Spinal cord (tissue), 9 donors: ENCODE measurements at regions not wholly inside any gene's neighbourhood (a gene's known extent, or its start where the extent isn't known, plus 50 kb on each side); places are given as distances from the start of the nearest gene placed in this dataset.

Source experiments
- DNase-seq, 6 donors: peaks; one replicate each; pipeline versions ENCODE4 v3.0.0 to v3.0.0-alpha.2; 2013 to 2015; ENCODE audit warnings: low spot score in 6 of 6, low read depth in 4 of 6
- H3K27ac ChIP-seq: one replicate; pipeline ENCODE4 v1.5.1; 2013; ENCODE audit warnings: low read depth, low read length, control low read depth
- H3K27me3 ChIP-seq: one replicate; pipeline ENCODE4 v1.6.1; 2013; ENCODE audit warnings: low read length; ENCODE audit not compliant: control insufficient read depth, insufficient read depth
- H3K36me3 ChIP-seq: one replicate; pipeline ENCODE4 v1.6.1; 2013; ENCODE audit warnings: low read length; ENCODE audit not compliant: control insufficient read depth, insufficient read depth
- H3K4me1 ChIP-seq: one replicate; pipeline ENCODE4 v1.6.1; 2013; ENCODE audit warnings: low read length; ENCODE audit not compliant: control insufficient read depth, insufficient read depth
- H3K4me3 ChIP-seq: one replicate; pipeline ENCODE4 v1.5.1; 2013; ENCODE audit warnings: low read depth, low read length, control low read depth
- H3K9me3 ChIP-seq: one replicate; pipeline ENCODE4 v1.6.1; 2013; ENCODE audit warnings: low read length; ENCODE audit not compliant: control insufficient read depth, insufficient read depth
- WGBS: methylation state at CpG from one replicate; pipeline ENCODE4 v1.1.5; 2013; ENCODE audit warnings: missing lambda C conversion rate; ENCODE audit not compliant: insufficient coverage; 5-methylcytosine and 5-hydroxymethylcytosine counted together
- donor health status: healthy.

DNA sequence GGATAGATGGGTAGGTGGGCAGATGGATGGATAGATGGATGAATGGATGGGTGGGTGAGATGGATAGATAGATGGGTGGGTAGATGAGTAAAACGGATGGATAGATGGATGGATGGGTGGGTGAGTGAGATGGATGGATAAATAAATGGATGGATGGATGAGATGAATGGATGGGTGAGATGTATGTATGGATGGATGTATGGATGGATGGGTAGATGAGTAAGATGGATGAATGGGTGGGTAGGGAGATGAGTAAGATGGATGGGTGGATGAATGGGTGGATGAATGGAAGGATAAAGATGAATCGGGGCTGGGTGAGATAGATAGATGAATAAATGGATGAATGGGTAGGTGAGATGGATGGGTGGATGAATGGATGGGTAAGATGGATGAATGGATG, 210.1 kb downstream of the TFAP2C start:
- 100% methylated on average over 2 of the region's 2 CpGs for WGBS
- DNase-seq = no peak
- H3K27ac ChIP-seq = no peak overlapping the region

DNA sequence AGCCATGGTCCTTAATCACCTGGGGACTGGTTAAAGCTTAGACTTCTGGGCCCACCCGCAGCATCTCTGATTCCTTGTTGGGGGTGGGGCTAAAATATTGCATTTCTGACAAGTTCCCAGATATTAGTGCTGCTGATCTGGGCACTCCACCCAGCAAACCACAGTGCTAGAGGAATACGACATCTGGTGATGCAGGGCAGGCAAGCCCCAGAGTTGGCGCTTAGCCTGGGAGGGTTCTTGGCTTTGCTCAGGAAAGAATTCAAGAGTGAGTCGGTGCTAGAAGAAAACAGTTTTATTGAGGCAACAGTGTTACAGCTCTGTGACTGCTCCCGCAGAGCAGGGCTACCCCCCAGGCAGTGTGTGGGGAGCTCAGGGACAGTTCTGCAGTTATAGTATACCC, 210.7 kb downstream of the TFAP2C start:
- H3K27me3 ChIP-seq = no peaks in the 10 kb centered on the region
- 100% methylated on average over 1 of the region's 5 CpGs for WGBS
- no peak overlapping the region for H3K27ac ChIP-seq
- no peak overlapping the region for H3K4me3 ChIP-seq
- H3K4me1 ChIP-seq = peaks cover 10% of the 10 kb centered on the region
- no peaks in the 10 kb centered on the region for H3K36me3 ChIP-seq
- DNase-seq = peak in 1 of 6 donors; percentile 22
- H3K9me3 ChIP-seq = no peaks in the 10 kb centered on the region

More for the DNA sequence above, 210.1 kb downstream of the TFAP2C start:
- Histone ChIP-seq H3K9me3 (no peaks in the 10 kb centered on the region), H3K36me3 (no peaks in the 10 kb centered on the region), H3K4me3 (no peak overlapping the region), H3K4me1 (peaks cover 10% of the 10 kb centered on the region), H3K27me3 (no peaks in the 10 kb centered on the region)

DNA sequence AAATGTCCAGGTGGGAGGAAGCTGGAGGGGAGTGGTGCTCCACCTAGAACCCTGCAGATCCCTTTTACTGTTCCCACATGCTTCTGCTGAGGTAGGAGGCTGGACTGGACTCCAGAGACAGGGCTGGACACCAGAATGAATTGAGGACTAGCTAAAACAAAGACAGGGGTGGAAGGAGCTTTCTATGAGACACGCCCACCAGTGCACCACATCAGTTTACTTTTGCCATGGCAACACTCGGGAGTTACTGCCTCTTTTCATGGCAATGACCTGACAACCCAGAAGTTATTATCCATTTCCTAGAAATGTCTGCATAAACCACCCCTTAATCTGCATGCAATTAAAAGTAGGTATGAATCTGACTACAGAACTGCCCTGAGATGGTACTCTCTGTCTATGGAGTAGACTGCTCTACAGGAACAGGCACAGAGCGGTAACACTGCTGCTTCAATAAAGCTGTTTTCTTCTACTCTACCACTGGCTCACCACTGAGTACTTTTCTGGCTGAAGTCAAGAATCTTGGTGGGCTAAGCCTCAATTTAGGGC, 211.7 kb downstream of the TFAP2C start:
- Histone ChIP-seq H3K27me3 (no peaks in the 10 kb centered on the region), H3K4me3 (no peak overlapping the region), H3K36me3 (no peaks in the 10 kb centered on the region), H3K4me1 (peaks cover 10% of the 10 kb centered on the region), H3K27ac (no peak overlapping the region), H3K9me3 (no peaks in the 10 kb centered on the region)
- DNase-seq = no peak
- WGBS = 53% methylated on average over 2 of the region's 3 CpGs

DNA sequence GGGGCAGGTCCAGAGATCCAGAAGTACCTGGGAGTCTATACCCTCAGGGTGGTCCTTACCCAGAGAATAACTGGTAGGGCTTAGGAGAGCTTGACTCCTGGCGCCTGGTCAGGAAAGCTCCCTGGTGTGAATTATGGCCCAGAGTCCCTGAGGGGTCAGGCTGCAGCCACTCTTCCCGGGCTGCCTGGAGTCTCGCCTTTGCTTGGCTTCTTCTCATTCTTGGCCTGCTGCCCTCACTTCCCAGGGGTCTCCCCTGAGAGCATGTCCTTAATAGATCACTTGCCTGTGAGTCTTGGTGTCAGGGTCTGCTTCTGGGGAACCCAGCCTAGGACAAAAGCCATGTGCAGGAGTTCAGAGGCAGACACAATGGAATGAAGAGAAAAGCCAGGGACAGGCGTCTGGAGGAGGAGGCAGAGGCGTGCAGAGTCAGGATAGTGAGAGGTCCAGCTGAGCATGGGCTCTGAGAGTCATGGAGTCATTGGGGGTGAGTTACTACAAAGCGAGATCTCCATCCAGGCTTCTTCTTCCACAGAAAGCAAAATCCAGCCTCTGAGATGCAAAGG, 212.3 kb downstream of the TFAP2C start:
- Histone ChIP-seq H3K4me3 (no peak overlapping the region), H3K36me3 (no peaks in the 10 kb centered on the region), H3K27me3 (no peaks in the 10 kb centered on the region), H3K9me3 (no peaks in the 10 kb centered on the region), H3K27ac (no peak overlapping the region), H3K4me1 (peaks cover 10% of the 10 kb centered on the region)
- WGBS = 22% methylated on average over 5 of the region's 6 CpGs
- peak in 1 of 6 donors; percentile 17 for DNase-seq

DNA sequence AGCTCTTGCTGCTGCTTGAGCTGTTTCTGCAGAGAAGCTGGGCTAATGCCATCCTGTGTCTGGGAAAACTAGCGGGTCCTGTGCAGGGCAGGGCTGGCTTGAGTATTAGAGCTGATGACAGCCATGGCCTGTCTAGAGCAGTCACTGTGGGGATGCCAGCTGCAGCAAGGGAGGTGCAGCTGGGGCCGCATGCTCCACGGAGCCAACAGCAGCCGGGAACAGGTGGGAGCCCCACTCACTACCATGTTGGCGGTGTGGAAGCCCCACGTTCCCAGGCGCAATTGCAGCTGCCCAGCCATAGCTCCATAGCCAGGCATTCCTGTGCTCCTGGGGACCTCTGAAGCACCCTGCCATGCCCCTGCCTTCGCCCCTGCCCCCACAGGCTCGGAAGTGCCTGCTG, 212.9 kb downstream of the TFAP2C start:
- H3K36me3 ChIP-seq = no peaks in the 10 kb centered on the region
- no peak overlapping the region for H3K27ac ChIP-seq
- H3K9me3 ChIP-seq = no peaks in the 10 kb centered on the region
- H3K4me1 ChIP-seq = peaks cover 10% of the 10 kb centered on the region
- DNase-seq = no peak
- H3K4me3 ChIP-seq = no peak overlapping the region
- no peaks in the 10 kb centered on the region for H3K27me3 ChIP-seq
- 85% methylated on average over 9 of the region's 9 CpGs for WGBS

DNA sequence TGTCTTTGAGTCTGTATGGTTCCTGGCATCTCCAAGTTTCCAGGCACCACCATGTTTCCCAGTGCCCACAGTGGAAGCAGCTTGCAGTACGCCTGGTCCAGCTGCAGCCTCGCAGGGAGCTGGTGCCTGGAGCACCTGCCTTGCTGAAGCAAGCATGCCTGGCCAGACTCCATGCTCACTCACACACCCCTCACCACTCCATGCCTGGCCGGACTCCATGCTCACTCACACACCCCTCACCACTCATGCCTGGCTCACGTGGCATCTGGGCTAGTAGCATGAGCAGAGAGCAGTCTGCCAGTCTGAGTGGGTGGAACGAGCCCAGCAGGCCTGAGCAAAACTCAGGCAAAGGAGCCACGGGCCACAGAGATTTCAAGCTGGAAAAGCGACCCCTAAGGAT, 214.3 kb downstream of the TFAP2C start:
- Histone ChIP-seq H3K9me3 (no peaks in the 10 kb centered on the region), H3K4me3 (no peak overlapping the region), H3K27me3 (no peaks in the 10 kb centered on the region), H3K4me1 (peaks cover 10% of the 10 kb centered on the region), H3K36me3 (no peaks in the 10 kb centered on the region), H3K27ac (no peak overlapping the region)
- peak in 1 of 6 donors; percentile 49 for DNase-seq
- WGBS = 61% methylated on average over 7 of the region's 7 CpGs

DNA sequence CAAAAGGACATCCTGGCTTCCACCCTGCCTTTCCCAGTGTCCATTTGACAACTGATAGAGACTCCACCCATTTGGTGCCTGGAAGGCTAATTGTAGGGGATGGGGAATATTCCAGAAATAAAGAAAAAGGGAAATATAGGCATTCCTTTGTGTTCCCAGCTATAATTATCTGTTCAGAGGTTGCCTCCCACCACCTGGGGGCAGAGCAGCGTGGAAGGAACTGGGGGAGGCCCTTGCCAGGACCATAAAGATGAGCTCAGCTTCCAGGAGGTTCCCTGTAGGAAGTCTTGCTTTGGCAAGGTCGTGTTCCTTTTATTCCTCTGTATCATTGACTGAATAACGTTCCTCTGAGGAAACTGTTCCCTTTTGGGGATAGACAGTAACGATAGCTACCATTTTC, 214.7 kb downstream of the TFAP2C start:
- Histone ChIP-seq H3K27me3 (no peaks in the 10 kb centered on the region), H3K4me1 (peaks cover 10% of the 10 kb centered on the region), H3K9me3 (no peaks in the 10 kb centered on the region), H3K36me3 (no peaks in the 10 kb centered on the region), H3K4me3 (no peak overlapping the region), H3K27ac (no peak overlapping the region)
- no peak for DNase-seq
- WGBS = 28% methylated on average over 3 of the region's 4 CpGs

DNA sequence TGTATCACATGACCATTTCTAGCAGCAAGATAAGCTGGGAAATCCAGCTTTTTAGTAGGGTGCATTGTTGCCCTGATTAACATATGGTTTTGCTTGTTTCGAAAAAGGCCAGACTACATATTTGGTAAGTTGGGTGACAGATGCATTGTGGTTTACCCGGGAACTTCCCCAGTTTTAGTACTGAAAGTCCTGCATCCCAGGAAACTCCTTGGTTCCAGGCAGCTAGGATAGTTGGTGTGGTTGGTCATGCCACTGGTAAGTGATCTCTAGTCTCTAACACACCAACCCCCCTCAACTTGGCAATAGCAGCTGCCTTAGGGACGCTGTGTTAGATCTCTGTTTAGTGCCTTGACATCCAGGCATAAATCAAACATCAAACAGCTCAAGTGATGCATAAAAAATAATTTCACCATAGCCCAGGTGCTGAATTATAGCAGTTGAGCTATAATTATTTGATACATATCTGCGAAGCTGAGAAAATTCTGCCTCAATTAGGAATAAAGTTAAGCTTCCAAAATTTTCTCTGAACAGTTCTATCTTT, 216.5 kb downstream of the TFAP2C start:
- no CpG with 5 or more reads among the region's 4 CpGs for WGBS
- Histone ChIP-seq H3K27ac (no peak overlapping the region), H3K36me3 (no peaks in the 10 kb centered on the region), H3K4me1 (peaks cover 7% of the 10 kb centered on the region), H3K9me3 (no peaks in the 10 kb centered on the region), H3K4me3 (no peak overlapping the region), H3K27me3 (no peaks in the 10 kb centered on the region)
- no peak for DNase-seq

DNA sequence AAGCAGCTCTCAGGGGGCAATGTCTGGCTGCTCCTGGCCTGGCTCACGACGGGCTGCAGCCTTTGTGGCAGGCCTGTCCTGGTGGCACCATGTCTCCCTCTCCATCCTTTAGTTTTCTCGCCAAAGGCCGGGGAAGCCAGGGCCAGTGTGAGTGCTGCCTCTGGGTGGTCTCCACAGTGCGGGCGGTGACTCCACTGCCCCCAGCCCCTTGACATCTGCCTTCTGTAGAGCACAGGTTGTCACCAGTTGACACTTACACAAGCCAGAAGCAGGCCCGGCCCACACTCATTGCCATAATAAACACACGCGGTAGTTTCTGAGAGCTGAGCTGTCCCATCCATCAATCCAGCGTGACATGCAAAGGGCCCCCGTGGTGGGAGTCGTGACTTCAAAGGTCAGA, 219.5 kb downstream of the TFAP2C start:
- H3K9me3 ChIP-seq = no peaks in the 10 kb centered on the region
- no peaks in the 10 kb centered on the region for H3K36me3 ChIP-seq
- H3K4me3 ChIP-seq = no peak overlapping the region
- no peaks in the 10 kb centered on the region for H3K4me1 ChIP-seq
- no peak overlapping the region for H3K27ac ChIP-seq
- no peak for DNase-seq
- 66% methylated on average over 10 of the region's 12 CpGs for WGBS
- no peaks in the 10 kb centered on the region for H3K27me3 ChIP-seq

DNA sequence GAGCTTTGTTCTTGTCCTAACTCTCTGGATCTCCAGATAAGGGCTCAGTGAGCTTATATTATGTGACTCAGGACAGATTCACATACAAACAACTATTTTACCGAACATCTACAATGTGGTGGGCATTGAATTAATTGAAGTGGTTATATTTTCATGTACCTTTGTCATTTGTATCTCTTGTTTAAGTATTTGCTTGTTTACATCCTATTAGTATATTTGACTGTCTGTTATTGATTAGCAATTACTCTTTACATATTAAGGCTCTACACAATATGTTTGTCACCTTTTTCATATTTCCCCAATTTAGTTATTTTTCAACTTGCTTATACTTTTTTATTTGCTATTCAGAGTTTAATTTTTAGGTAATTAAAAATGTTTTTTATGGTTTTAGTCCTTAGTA, 222.4 kb downstream of the TFAP2C start:
- H3K27me3 ChIP-seq = no peaks in the 10 kb centered on the region
- no peaks in the 10 kb centered on the region for H3K9me3 ChIP-seq
- no peak for DNase-seq
- H3K4me3 ChIP-seq = no peak overlapping the region
- no CpG with 5 or more reads among the region's 1 CpG for WGBS
- no peaks in the 10 kb centered on the region for H3K36me3 ChIP-seq
- no peaks in the 10 kb centered on the region for H3K4me1 ChIP-seq
- no peak overlapping the region for H3K27ac ChIP-seq
